HG02798 (cell line): ENCODE measurements at regions not wholly inside any gene's neighbourhood (a gene's known extent, or its start where the extent isn't known, plus 50 kb on each side); places are given as distances from the start of the nearest gene placed in this dataset.

Experiments
- ATAC-seq: cut with Tn5 transposase; IDR thresholded peaks from one replicate; pipeline ENCODE4 v1.9.1; 2021; ENCODE audit warnings: mild to moderate bottlenecking; ENCODE audit not compliant: unreplicated experiment, poor library complexity

DNA sequence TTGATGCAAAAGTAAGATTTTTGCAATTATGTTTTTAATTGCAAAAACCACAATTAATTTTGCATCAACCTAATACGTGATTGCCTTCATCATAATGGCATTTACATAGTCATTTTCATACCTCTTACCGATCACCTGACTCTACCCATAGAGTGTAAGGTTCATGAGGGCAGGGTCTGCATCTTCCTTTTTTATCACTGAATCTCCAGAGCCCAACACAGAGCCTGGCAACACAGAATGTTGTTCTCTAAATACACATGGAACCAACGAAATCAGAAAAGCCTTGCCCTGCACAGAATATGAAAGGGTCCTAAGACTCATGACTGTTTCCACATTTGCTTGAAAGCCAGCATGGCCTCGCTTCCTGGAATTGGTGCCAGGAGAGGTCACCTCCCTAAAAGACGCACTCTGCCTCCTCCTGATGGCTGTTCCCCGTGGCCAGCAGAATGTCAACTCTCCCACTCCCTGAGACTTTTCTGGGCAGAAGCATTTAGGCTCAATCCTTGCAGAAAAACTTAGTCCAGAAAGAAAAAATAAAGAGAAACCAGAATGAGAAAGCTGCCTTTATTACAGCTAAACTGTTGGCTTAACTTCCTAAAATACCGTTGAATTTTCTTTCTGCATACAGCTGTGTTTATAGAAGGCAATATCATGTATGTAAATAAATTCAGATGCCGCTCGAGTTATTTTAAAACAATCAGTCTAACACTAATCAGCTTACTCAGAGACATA, 327.8 kb upstream of the MAF start:
- ATAC-seq: no peak

GRCh38 chr16:79926451-79927205, 326.1 kb upstream of the MAF start:
- no peak for ATAC-seq

DNA sequence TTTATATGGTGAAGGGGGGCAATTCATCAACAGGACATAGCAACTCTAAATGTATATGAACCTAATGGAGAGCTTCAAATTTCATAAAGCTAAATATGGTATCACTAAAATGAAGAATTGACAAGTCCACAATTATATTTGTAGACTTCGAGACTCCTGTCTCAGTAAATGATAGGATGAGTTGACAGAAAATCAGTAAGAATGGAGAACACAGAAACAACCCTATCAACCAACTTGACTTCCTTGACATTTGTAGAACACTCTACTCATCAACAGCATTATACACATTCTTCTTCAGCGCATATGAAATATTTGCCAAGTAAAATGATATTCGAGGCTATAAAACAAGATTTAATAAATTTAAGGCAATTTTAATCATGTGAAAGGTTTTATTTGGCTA, 322.9 kb upstream of the MAF start:
- no peak for ATAC-seq

DNA sequence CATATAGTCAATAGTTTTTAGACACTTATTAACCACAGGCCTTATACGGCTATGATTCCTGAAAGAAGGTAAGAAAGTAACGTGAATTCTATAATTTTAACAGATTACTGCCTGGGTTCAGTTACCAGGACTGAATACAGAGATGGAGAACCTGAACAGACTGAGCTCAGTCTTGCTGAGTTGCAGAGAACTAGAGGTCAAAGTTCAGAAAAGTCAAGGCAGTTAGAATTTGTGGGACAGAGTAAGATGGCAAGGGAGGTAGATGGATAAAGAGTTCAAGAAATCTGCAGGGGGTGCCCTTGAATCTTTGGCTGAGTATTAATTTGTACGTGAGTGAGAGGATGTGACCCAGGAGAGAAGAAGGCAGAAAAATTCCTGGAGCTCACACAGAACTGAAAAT, 320.1 kb upstream of the MAF start:
- ATAC-seq: no peak

DNA sequence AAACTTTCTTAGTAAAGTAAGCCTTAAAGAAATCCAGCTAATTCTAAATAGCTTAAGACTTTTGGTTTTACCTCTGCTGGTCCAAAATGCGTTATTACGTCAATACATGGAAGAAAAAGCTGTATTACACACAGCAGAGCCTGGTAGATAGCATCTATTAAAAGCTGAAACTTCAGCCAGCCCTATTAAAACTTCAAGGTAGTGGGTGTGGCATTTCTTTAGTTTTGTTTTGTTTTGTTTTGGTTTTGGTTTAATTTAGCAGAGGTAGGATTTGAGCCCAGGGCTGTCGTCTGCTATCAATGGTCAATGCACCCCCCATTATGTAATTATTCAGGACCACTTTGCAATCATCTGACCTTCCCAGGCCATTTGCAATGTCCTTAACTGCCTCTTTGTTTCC, 318.4 kb upstream of the MAF start:
- ATAC-seq: no peak

DNA sequence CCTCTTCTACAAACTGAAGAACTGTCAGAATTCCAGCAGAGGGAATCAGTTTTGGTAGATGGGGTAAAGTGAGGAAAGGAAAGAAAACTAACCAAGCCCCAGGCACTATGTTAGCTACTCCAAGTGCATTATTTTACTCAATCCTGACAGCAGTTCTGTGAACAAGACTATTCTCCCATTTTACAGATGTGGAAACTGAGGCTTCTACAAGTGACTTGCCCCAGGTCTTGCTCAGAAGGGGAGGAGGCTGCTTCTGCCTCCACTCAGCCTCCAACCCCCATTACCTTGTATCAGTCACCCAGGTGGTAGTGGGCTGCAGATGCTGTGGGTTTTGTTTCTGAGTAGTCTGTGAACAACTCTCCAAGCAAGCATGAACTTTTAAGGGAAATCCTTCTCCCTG, 315.2 kb upstream of the MAF start:
- no peak for ATAC-seq

DNA sequence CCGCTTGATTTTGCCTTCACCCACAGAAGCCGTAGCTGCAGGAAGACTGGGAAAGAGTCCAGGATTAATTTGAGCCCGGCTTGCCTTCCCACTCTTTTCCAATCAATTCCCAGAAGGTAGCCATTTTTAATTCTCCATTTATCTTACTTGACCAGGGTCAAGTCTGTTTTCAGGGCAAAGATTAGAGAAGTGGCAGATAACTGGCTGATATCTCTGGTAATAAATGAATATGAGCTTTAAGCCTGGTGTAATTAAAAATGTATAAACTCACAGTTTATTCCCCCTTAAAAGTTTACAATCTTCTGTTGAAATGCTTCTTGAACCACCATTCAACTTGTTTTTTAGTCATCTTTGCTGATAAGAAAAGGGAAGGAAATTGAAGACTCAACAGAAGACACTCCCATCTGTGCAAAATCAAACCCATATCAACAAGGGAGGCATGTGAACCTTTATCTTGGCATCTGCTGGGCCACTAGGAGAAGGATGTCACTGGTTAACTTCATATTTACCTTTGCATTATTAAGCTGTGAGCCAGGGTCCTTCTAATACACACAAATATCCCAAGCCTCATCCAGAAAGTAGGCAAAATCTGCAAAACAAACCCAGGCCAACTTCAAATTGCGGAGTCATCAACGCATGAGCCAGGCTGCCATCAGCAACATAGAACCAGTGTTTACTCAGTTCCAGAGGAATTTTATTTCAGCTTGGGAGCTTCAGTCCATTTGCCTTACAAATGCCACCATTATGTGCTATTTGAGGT, 314.6 kb upstream of the MAF start:
- no peak for ATAC-seq

- no peak for ATAC-seq
These were observed 312.2 kb upstream of the MAF start for GRCh38 chr16:79912592-79913310.

DNA sequence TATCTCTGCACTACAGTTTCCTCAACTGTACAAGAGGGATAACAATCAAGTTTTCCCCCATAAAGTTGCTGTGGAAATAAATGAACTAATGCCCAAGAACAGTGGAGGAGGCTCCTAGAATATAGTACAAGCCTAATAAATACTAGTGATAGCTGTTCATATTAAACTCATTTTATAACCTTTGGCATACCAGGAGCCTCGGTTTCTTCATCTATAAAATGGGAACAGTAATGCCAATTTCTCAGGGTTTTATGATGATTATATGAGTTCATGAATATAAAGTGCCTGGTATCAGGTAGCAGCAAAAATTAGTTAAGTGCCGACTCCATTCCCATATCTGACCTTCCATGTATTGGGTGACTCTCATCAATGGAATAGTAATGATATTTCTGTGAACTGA, 311.1 kb upstream of the MAF start:
- ATAC-seq: no peak

DNA sequence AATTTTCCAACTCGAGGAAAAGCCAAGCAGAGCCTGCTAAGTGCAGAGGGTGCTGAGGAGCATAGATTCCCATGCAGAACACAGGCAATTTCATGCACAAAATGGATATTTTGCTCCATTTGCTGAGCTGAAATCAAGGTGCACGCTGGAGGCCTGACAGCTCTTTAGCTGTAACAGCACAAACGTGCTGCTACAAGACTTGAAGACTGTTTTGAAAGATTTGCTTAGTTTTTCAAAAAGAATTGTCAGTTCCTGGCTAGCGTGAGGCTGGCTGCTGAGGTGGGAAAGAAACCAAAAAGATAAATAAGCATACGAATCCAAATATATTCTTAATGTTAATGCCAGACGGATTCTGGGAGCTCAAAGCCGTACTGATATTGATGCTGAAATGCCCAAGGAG, 309.0 kb upstream of the MAF start:
- ATAC-seq: no peak

DNA sequence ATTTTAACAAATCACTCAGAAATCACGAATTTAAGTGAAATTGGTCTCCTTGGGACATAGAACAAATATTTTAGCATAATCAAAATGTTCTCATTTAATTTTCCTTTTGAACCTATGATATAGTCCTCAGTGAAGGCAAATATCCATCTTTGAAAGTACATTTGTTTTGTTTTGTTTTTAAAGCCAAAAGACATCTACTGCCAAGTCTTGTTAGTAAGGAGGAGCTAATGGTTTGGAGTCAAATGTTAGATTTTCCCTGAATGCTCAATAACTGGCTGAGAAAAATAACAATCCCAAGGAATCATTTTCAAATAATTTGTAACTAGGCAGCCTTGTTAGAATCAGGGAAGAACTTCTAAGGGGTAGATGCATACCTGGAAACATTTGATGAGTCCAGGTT, 302.9 kb upstream of the MAF start:
- no peak for ATAC-seq

DNA sequence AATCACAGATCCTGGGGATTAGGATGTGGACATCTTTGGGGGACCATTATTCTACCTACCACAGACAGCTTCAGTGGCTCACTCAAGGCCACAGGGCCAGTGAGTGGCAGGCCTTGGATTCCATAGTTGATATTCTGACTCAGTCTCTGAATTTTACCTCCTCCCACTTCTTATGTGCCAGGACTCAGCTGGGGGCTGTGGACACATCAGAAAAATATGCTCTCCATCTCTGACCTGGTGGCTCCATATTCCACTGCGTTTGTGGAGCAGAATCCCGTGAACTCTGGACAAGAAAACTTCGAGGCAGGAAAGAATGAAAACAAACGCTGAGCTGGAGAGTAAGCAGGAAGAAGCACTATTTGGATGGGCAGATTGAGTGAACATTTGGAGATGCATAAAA, 301.8 kb upstream of the MAF start:
- no peak for ATAC-seq

GRCh38 chr16:79901522-79901921, 301.0 kb upstream of the MAF start:
- no peak for ATAC-seq

DNA sequence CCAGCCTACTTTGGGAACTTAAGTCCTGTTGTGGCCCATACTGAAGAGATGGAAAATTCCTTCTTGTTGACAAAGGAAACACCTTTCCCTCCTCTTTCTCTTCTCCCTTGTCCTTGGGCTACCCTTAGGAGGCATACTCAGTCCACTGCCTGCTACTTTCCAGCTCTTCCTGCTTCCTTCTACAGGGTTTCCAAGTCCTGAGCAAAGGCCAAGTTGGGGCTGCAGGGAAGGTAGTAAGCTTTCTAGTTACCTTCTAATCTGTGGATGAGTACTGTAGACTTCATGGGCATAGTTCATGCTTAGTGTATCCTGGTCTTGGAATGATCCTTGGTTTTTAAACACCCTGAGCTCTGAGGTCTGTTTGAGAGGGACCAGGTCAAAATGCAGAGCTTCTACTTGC, 299.2 kb upstream of the MAF start:
- ATAC-seq: no peak

- no peak for ATAC-seq
These were observed 298.8 kb upstream of the MAF start for GRCh38 chr16:79899316-79899715.

DNA sequence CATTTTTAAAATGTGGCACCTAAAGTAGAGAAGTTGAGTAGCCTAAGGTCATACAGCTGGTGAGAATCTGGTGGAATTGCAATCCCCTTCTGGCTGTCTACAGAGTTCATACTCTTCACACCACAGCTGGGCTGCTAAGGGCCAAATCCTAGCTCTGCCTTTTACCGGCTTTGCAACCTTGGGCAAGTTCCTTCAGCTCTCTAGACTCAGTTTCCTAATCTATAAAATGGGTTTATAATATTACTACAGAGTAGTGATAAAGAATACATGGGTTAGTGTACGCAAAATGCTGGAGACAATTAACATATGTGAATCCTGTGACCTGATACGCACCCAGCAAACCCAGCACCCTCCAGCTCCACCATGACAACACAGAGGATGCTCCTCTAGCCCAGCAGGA, 298.2 kb upstream of the MAF start:
- ATAC-seq: no peak

DNA sequence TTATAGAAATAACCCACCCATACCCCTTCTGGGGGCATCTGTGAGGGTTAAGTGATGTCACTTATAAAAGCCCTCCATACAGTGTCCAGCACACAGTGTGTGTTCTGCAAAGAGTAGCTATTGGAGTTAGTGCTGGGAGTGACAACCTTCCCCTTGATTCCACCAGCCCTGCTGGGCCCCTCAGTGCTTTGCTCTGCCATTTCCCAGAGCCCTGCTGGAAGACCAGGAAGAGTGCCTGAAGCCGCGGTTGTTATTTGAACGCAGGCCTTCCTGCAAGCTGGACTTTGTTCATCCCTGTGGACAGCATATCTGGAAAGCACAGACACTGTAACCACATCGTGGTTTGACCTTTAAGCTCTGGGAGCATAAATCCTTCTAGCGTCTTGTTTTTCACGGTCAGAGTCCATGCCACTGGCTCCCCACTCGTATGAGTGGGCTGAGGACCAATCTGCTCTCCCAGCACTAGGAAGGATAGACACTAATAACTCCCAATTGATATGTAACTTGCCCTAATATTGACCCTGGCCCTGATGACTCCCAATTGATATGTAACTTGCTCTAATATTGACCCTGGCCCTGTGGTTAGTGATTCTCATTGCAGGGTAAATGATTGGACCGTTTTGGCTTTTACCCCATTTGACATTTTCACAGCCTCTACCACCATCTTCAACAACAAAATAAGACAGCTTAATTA, 297.1 kb upstream of the MAF start:
- no peak for ATAC-seq

DNA sequence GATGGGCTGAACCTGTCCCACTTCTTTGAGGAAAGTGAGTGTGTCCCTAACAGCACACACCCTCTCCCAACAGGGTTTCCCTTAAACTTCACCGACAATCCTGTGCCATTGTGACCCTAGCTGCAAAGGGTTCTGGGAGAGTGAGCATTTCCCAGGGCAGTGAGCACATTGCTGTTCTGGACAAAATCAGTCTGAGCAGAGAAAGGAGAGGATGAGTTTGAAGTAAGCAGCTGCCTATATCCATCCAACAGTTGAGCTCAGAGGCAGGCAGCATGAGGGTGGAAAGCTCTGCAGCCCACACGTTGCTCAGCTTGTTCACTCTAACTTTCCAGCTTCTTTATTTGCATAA, 296.5 kb upstream of the MAF start:
- no peak for ATAC-seq

GRCh38 chr16:79895917-79896203, 295.3 kb upstream of the MAF start:
- no peak for ATAC-seq

DNA sequence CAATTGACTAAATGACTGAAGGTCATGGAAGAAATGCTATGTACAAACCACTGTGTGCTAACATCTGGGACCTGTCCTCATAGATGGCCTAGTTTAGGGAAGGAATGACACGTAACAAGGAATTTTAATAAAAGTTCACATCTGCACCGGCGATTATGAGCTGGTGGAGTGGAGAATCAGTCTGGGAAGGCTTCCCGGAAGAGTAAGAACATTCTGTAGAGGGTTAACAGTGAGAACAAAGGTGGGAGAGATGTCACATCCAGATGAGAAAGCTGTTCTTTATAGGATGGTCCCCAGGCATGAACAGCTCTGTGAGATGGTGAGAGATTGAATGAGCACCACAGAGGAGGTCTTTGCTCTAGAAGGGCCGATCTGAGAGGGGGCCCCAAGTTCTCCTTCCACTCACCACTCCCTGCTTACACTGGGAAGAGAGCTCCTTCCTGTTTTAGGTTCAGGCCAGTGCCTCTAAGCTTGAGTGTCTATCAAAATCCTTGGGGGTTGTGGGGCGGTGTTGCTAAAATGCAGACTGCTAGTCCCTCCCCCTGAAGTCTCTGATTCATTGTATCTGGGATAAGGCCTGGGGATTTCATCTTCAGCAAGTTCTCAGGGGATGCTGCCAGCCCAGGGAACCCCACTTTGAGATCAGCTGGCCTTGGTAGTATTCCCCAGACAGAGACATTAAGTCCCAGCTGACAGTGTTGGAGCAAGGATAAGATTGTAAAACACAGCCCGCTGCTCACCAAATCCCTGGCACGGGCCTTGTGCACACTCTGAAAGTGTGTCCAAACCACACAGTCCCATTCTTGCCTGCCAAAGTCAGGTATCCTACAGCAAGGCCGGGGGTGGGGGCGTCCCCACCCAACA, 294.7 kb upstream of the MAF start:
- no peak for ATAC-seq
